BJ (cell line): ENCODE measurements at regions not wholly inside any gene's neighbourhood (a gene's known extent, or its start where the extent isn't known, plus 50 kb on each side); places are given as distances from the start of the nearest gene placed in this dataset.

Experiments
- CTCF ChIA-PET: fragments of 350-600 bp; formaldehyde crosslinking; extraction: SDS; loops from one replicate; lab custom pipeline; 2021; ENCODE audit warnings: antibody characterized with exemption, inconsistent platforms; lab: Yijun Ruan, JAX
- POLR2A ChIA-PET: fragments of 300-600 bp; sonication (Branson Sonifier 250); formaldehyde crosslinking; extraction: SDS; loops from one replicate; lab custom pipeline; 2021; ENCODE audit warnings: antibody characterized with exemption; lab: Charles Lee
- DNase-seq: peaks from one replicate; pipeline ENCODE4 v3.0.0-alpha.2; 2011; ENCODE audit warnings: low read depth
- H3K27me3 ChIP-seq: 2 replicates; pipeline ENCODE4 v1.6.0; 2011; ENCODE audit warnings: low read length; ENCODE audit not compliant: control insufficient read depth, insufficient read depth
- H3K36me3 ChIP-seq: 2 replicates; pipeline ENCODE4 v1.5.1; 2011; ENCODE audit warnings: low read length; ENCODE audit not compliant: control insufficient read depth, insufficient read depth
- H3K4me3 ChIP-seq: 2 replicates; pipeline ENCODE4 v1.5.1; 2011; ENCODE audit warnings: low read depth, mild to moderate bottlenecking, control low read depth, low read length
- TF ChIP-seq, protein P1 (sequence below): IDR thresholded peaks from 2 replicates; pipeline ENCODE4 v1.5.1; 2011; ENCODE audit warnings: low read depth, mild to moderate bottlenecking, control low read depth, inconsistent platforms, low read length, moderate library complexity; ENCODE audit not compliant: insufficient read depth

DNA sequence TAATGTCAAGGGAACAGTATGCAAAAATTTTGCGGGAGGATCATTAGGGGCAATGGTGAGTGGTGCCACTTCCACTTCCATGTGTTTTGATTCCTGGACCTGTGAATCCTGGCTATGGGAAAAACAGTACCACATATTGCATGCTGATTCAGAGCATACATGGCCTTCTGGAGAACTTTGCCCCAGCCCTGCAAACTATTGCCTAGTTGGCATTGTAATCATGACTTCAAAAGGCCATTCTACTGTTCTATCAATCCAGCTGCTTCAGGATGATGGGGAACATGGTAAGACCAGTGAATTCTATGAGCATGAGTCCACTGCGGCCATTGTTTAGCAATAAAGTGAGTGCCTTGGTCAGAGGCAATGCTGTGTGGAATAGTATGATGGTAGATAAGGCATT, 75.3 kb upstream of the ZC3H15 start:
- TF ChIP-seq, protein P1, sequence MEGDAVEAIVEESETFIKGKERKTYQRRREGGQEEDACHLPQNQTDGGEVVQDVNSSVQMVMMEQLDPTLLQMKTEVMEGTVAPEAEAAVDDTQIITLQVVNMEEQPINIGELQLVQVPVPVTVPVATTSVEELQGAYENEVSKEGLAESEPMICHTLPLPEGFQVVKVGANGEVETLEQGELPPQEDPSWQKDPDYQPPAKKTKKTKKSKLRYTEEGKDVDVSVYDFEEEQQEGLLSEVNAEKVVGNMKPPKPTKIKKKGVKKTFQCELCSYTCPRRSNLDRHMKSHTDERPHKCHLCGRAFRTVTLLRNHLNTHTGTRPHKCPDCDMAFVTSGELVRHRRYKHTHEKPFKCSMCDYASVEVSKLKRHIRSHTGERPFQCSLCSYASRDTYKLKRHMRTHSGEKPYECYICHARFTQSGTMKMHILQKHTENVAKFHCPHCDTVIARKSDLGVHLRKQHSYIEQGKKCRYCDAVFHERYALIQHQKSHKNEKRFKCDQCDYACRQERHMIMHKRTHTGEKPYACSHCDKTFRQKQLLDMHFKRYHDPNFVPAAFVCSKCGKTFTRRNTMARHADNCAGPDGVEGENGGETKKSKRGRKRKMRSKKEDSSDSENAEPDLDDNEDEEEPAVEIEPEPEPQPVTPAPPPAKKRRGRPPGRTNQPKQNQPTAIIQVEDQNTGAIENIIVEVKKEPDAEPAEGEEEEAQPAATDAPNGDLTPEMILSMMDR: no peak
- H3K4me3 ChIP-seq: no peak overlapping the region
- CTCF ChIA-PET: no interaction called here
- no peaks in the 10 kb centered on the region for H3K36me3 ChIP-seq
- DNase-seq: no peak
- H3K27me3 ChIP-seq: no peaks in the 10 kb centered on the region
- POLR2A ChIA-PET: no interaction called here

DNA sequence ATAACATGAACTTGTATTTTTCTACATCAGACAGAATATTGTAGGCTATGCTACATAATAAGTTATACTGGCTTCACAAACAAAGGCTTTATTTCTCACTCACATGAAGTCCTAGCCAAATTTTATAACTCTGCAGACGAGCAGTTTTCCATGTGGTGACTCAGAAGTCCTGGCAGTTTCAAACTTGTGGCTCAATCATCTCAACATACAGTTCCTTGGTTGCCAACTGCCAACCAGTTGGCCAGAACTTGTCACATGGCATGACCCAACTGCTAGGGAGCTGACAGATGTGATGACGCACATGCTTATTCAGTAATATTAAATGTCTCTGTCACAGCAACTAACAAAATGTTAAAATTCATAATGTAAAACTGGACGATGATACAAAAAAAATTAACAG, 63.8 kb upstream of the ZC3H15 start:
- ChIA-PET POLR2A (no interaction called here), CTCF (no interaction called here)
- TF ChIP-seq, protein P1: no peak
- H3K27me3 ChIP-seq: no peaks in the 10 kb centered on the region
- no peaks in the 10 kb centered on the region for H3K36me3 ChIP-seq
- peak; percentile 12 for DNase-seq
- no peak overlapping the region for H3K4me3 ChIP-seq

DNA sequence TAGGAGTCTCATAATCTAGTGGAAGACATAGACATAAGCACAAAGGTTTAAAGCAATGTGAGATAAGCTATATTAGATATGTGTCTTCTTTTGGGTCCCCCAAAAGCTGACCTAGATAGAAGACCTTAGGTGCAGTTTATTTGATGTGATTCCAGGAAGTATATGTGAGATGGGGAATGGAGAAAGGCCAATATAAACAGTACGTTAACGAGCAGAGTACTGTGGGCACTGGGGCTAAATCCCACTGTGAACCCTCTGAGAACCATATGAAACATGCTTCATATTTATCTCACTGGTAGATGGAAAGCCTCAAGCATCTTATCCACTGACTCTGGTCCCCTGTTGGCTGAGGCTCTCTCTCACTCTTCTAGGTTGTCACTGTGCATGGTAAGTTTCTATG, 62.6 kb upstream of the ZC3H15 start:
- Histone ChIP-seq H3K36me3 (no peaks in the 10 kb centered on the region), H3K27me3 (no peaks in the 10 kb centered on the region), H3K4me3 (no peak overlapping the region)
- ChIA-PET CTCF (no interaction called here), POLR2A (no interaction called here)
- DNase-seq: no peak
- TF ChIP-seq, protein P1: no peak

DNA sequence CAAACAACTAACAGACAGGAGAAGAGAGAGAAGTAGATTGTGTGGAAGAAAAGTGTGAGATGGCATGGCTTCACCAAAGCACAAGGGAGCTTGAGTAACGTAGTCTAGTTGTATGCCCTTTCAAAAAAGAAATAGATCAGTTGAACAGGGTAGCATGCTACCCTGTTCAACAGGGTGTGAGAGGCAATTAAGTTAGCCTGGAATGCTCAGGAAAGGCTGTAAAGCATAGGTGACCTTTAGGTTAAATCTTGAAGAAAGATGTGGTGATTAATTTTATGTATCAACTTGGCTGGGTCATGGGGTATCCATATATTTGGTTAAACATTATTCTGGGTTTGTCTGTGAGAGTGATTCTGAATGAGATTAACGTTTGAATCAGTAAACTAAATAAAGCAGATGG, 61.8 kb upstream of the ZC3H15 start:
- CTCF ChIA-PET: no interaction called here
- POLR2A ChIA-PET: no interaction called here
- TF ChIP-seq, protein P1: no peak
- no peak for DNase-seq
- Histone ChIP-seq H3K36me3 (no peaks in the 10 kb centered on the region), H3K4me3 (no peak overlapping the region), H3K27me3 (no peaks in the 10 kb centered on the region)

DNA sequence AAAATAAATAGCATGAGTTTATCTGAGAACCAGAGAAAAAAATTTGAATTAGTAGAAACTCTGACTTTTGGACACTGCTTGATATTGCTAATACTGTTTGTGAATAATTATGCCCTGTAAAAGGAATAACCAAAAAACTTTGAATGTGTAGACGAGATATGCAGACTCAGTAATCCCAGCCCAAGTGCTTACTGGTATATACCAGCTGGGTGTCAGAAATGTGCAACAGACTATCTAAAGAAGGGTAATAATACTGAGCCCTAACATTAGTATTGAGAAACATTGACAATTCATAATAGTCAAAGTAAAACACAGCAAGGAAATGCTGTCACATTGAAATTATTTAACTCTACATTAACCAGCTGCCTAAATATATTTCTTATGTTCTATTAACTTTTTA, 60.5 kb upstream of the ZC3H15 start:
- no peak for DNase-seq
- TF ChIP-seq, protein P1: no peak
- ChIA-PET POLR2A (no interaction called here), CTCF (interaction anchor here (0.6 kb wide), 1 partner anchor 11 kb away, joined by 3 read pairs; no protein-coding TSS in a partner anchor)
- H3K36me3 ChIP-seq: no peaks in the 10 kb centered on the region
- H3K27me3 ChIP-seq: no peaks in the 10 kb centered on the region
- no peak overlapping the region for H3K4me3 ChIP-seq
